GM12878 (cell line): ENCODE measurements at regions not wholly inside any gene's neighbourhood (a gene's known extent, or its start where the extent isn't known, plus 50 kb on each side); places are given as distances from the start of the nearest gene placed in this dataset.

ENCODE experiments used
- ATAC-seq: fragments of 200-7000 bp; cut with Tn5 transposase; 3 replicates; pipeline ENCODE4 v1.9.1; 2020; ENCODE audit warnings: mild to moderate bottlenecking, moderate library complexity
- BruUV-seq: library from RNA; stranded (reverse); fragments of 400-500 nt; replicated peaks from 2 replicates; lab custom pipeline; 2021; lab: Mats Ljungman, UMichigan
- CTCF ChIA-PET: fragments of 300-600 bp; sonication (Branson Sonifier 250); formaldehyde crosslinking; extraction: SDS; loops from one replicate; lab custom pipeline; 2021; ENCODE audit warnings: inconsistent platforms; lab: Yijun Ruan, JAX
- POLR2A ChIA-PET: fragments of 350-600 bp; formaldehyde crosslinking; extraction: SDS; loops from one replicate; lab custom pipeline; 2021; ENCODE audit warnings: inconsistent platforms; lab: Charles Lee
- RAD21 ChIA-PET: fragments of 300-600 bp; sonication (Branson Sonifier 250); formaldehyde crosslinking; loops from one replicate; lab custom pipeline; 2023; ENCODE audit warnings: antibody characterized with exemption; ENCODE audit not compliant: unreplicated experiment; lab: Charles Lee
- SMC1A ChIA-PET: fragments of 300-600 bp; sonication (Branson Sonifier 250); formaldehyde crosslinking; loops from one replicate; lab custom pipeline; 2023; ENCODE audit not compliant: unreplicated experiment, uncharacterized antibody; lab: Charles Lee
- DNase-seq: peaks from one replicate; pipeline ENCODE4 v3.0.0-alpha.2; 2011; ENCODE audit warnings: low read depth, low spot score
- FAIRE-seq: peaks from 3 replicates; lab custom pipeline; 2011; peaks lifted over from hg19 to GRCh38; lab: Jason Lieb, UNC
- H2AFZ ChIP-seq: 2 replicates; pipeline ENCODE4 v1.6.0; 2011; ENCODE audit warnings: low read depth, low read length, control low read depth; ENCODE audit not compliant: control insufficient read depth
- H3K27ac ChIP-seq: 2 replicates; pipeline ENCODE4 v1.5.1; 2011; ENCODE audit warnings: control low read depth; ENCODE audit not compliant: control insufficient read depth, insufficient read depth
- H3K27me3 ChIP-seq, 2 experiments: replicated peaks in 1 of 2; 2 replicates each; pipeline versions ENCODE4 v1.6.0 to v1.6.1; 2011; ENCODE audit warnings: low read length in 1 of 2; ENCODE audit not compliant: control insufficient read depth in 2 of 2, insufficient read depth in 2 of 2
- H3K36me3 ChIP-seq, 2 experiments: 2 replicates each; pipeline ENCODE4 v1.5.1; 2011; ENCODE audit warnings: low read length in 1 of 2; ENCODE audit not compliant: control insufficient read depth in 2 of 2, insufficient read depth in 2 of 2
- H3K4me1 ChIP-seq: 2 replicates; pipeline ENCODE4 v1.6.1; 2011; ENCODE audit warnings: mild to moderate bottlenecking, low read length, moderate library complexity, mixed read lengths; ENCODE audit not compliant: control insufficient read depth, insufficient read depth
- H3K4me2 ChIP-seq: 2 replicates; pipeline ENCODE4 v1.6.0; 2011; ENCODE audit warnings: control low read depth; ENCODE audit not compliant: control insufficient read depth, insufficient read depth
- H3K4me3 ChIP-seq: fragments of 200-600 bp; sonication (generic); 2 replicates; pipeline ENCODE4 v1.5.1; 2016
- H3K79me2 ChIP-seq: 2 replicates; pipeline ENCODE4 v1.6.0; 2011; ENCODE audit warnings: low read length; ENCODE audit not compliant: control insufficient read depth, insufficient read depth
- H3K9ac ChIP-seq: 2 replicates; pipeline ENCODE4 v1.8.0; 2011; ENCODE audit warnings: low read length, control low read depth, mixed read lengths; ENCODE audit not compliant: control insufficient read depth, insufficient read depth
- H3K9me3 ChIP-seq: replicated peaks from 3 replicates; pipeline ENCODE4 v1.5.1; 2011; ENCODE audit warnings: mild to moderate bottlenecking, low read length; ENCODE audit not compliant: control insufficient read depth, insufficient read depth
- H4K20me1 ChIP-seq: 2 replicates; pipeline ENCODE4 v1.6.0; 2011; ENCODE audit not compliant: control insufficient read depth, insufficient read depth
- CEBPZ ChIP-seq: fragments of 150-350 bp; IDR thresholded peaks from 2 replicates; pipeline ENCODE4 v1.6.1; 2016; ENCODE audit warnings: low read depth, low read length
- FOXM1 ChIP-seq: IDR thresholded peaks from 2 replicates; pipeline ENCODE4 v1.6.1; 2012; ENCODE audit warnings: low read depth, mild to moderate bottlenecking, inconsistent platforms, low read length, moderate library complexity
- MTA3 ChIP-seq: IDR thresholded peaks from 2 replicates; pipeline ENCODE4 v1.6.1; 2012; ENCODE audit warnings: low read length, inconsistent platforms, borderline replicate concordance
- NR2C2 ChIP-seq: IDR thresholded peaks from 2 replicates; pipeline ENCODE4 v1.6.1; 2011; ENCODE audit warnings: borderline replicate concordance, low read depth; ENCODE audit not compliant: control insufficient read depth, insufficient read length
- NR2F1 ChIP-seq: fragments of 450-650 bp; conservative IDR thresholded peaks from 2 replicates; pipeline ENCODE4 v1.6.1; 2017; ENCODE audit warnings: mild to moderate bottlenecking
- in situ Hi-C: fragments of 300-500 bp; cut with MboI; formaldehyde crosslinking; loops from 9 replicates; pipeline ENCODE4 v1.14.3; 2018; ENCODE audit warnings: mixed read lengths
- intact Hi-C: fragments of 100-400 bp; cut with micrococcal nuclease; formaldehyde crosslinking; loops from one replicate; pipeline ENCODE4 v1.14.2; 2022; ENCODE audit not compliant: unreplicated experiment

- Histone ChIP-seq H3K4me2 (no peak overlapping the region), H3K79me2 (no peaks in the 10 kb centered on the region), H3K36me3 (no peaks in the 10 kb centered on the region), H4K20me1 (no peaks in the 10 kb centered on the region), H3K27me3 (no peaks in the 10 kb centered on the region), H3K4me3 (no peak overlapping the region), H2AFZ (no peak overlapping the region), H3K4me1 (peaks cover 21% of the 10 kb centered on the region), H3K9me3 (no peaks in the 10 kb centered on the region; the same call in 2 of the 3 replicates)
- CTCF ChIA-PET = interaction anchor here (1.3 to 5.9 kb wide), 3 partner anchors 9 to 89 kb away, joined by 4 to 16 read pairs (median 10); no protein-coding TSS in a partner anchor
- FAIRE-seq = no peak
- SMC1A ChIA-PET = interaction anchor here (0.8 to 6.2 kb wide), 8 partner anchors 9 to 818 kb away, joined by 3 to 36 read pairs (median 4); partner anchors contain the start of gene SLC7A11
- no TSS peak for BruUV-seq
- intact Hi-C loops = no loop called here
- RAD21 ChIA-PET = interaction anchor here (1.1 to 3.4 kb wide), 7 partner anchors 9 to 214 kb away, joined by 3 to 16 read pairs (median 5); partner anchors contain the start of gene SLC7A11
- no peak for ATAC-seq
- DNase-seq = no peak
- TF ChIP-seq MTA3 = no peak
- TF ChIP-seq FOXM1 = no peak
- no peak for TF ChIP-seq CEBPZ
- TF ChIP-seq NR2F1 = no peak
- no peak for TF ChIP-seq NR2C2
- TF ChIP-seq, all 136 proteins: peak for 0
- POLR2A ChIA-PET = interaction anchor here (1.9 to 3.6 kb wide), 2 partner anchors 10 to 11 kb away, joined by 6 to 9 read pairs; no protein-coding TSS in a partner anchor
- in situ Hi-C loops = no loop called here
- Histone ChIP-seq H3K9ac (no peak overlapping the region), H3K27ac (no peak overlapping the region)
Observed at GRCh38 chr4:138404251-138404650, 162.1 kb upstream of the SLC7A11 start.
